Fibroblast of pulmonary artery (primary cell): ENCODE measurements at regions not wholly inside any gene's neighbourhood (a gene's known extent, or its start where the extent isn't known, plus 50 kb on each side); places are given as distances from the start of the nearest gene placed in this dataset.

Source experiments
- DNase-seq: peaks from one replicate; pipeline ENCODE4 v3.0.0-alpha.2; 2010; ENCODE audit warnings: low read depth
- H3K4me3 ChIP-seq: replicated peaks from 2 replicates; pipeline ENCODE4 v1.5.1; 2011; ENCODE audit warnings: low read depth, mild to moderate bottlenecking, control low read depth, low read length, moderate library complexity
- TF ChIP-seq, protein P1 (sequence below): IDR thresholded peaks from 2 replicates; pipeline ENCODE4 v1.5.1; 2011; ENCODE audit warnings: mild to moderate bottlenecking, control low read depth, low read length, inconsistent platforms; ENCODE audit errors: missing control alignments

DNA sequence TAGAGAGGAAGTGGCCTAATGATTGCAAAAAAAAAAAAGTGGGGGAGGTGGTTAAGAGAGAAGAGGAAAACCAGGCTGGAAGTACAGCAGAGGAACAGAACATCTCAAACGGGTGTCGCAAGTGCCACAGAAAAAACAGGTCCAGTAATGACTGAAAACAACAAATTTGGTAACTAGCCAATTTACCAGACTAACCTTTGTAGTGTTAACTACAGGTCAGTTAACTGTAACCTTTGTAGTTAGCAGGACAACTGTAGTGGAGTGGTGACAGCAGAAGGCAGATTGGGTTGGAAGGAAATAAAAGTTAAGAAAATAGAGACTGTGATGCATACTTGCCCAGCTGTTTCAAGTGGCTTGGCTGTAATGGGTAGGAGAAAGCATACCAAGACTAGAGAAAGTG lies 91.4 kb upstream of the CHST9 start:
- TF ChIP-seq, protein P1, sequence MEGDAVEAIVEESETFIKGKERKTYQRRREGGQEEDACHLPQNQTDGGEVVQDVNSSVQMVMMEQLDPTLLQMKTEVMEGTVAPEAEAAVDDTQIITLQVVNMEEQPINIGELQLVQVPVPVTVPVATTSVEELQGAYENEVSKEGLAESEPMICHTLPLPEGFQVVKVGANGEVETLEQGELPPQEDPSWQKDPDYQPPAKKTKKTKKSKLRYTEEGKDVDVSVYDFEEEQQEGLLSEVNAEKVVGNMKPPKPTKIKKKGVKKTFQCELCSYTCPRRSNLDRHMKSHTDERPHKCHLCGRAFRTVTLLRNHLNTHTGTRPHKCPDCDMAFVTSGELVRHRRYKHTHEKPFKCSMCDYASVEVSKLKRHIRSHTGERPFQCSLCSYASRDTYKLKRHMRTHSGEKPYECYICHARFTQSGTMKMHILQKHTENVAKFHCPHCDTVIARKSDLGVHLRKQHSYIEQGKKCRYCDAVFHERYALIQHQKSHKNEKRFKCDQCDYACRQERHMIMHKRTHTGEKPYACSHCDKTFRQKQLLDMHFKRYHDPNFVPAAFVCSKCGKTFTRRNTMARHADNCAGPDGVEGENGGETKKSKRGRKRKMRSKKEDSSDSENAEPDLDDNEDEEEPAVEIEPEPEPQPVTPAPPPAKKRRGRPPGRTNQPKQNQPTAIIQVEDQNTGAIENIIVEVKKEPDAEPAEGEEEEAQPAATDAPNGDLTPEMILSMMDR: no peak
- DNase-seq: no peak
- no peak overlapping the region for H3K4me3 ChIP-seq

DNA sequence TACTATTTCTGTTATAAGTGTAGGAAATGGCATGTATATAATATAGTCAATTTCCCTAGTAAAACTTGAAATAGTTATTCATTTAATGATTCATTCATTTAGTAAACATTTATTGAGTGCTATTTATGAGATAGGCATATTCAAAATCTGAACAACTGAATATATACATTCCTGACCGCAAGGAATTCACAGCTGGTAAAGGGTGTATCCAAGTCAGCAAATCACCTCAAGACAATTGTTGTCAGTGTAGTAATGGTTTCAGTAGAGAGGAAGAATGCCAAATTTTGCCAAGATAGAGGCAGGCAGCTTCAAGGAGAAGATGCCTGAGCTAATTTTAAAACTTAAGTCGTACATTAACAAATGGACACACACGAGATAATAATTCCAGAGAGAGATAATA lies 89.8 kb upstream of the CHST9 start:
- no peak for DNase-seq
- TF ChIP-seq, protein P1: no peak
- H3K4me3 ChIP-seq: no peak overlapping the region

DNA sequence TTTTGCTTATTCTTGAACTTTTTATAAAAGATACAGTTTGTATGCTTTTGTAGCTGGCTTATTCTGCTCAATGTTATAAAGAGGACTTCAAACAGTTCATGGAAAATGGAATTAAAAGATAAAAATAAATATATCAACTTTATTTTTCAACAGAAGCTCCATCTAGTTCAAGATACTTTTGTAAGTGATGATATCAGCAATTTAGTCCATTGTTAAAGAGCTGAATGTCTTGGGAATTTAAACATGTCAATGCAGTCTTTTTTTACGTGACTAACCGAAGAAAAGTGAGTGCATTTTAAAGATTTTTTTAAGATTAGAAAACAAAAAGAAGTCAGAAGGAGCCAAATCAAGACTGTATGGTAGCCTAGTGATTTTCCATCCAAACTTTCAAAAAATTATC lies 85.4 kb upstream of the CHST9 start:
- DNase-seq: no peak
- no peak overlapping the region for H3K4me3 ChIP-seq
- TF ChIP-seq, protein P1: no peak

DNA sequence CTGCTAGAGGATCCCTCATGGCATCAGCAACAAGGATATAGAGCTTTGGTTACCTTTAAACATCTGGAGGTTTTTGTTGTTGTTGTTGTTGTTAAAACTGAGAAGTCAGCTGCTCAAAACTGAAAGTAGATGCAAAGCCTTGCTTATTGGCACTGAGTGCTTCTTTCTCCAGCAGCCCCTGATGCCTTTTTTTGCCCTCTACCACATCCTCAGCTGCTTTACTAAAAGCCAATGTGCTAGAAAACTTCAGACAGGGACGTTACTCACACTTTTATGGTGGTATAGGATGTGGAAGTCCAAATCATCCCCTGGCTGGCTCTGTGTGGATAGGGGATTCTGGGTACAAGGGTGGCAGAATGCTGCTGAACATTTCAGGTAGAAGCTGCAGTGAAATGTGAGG lies 78.3 kb upstream of the CHST9 start:
- TF ChIP-seq, protein P1: no peak
- DNase-seq: no peak
- no peak overlapping the region for H3K4me3 ChIP-seq

DNA sequence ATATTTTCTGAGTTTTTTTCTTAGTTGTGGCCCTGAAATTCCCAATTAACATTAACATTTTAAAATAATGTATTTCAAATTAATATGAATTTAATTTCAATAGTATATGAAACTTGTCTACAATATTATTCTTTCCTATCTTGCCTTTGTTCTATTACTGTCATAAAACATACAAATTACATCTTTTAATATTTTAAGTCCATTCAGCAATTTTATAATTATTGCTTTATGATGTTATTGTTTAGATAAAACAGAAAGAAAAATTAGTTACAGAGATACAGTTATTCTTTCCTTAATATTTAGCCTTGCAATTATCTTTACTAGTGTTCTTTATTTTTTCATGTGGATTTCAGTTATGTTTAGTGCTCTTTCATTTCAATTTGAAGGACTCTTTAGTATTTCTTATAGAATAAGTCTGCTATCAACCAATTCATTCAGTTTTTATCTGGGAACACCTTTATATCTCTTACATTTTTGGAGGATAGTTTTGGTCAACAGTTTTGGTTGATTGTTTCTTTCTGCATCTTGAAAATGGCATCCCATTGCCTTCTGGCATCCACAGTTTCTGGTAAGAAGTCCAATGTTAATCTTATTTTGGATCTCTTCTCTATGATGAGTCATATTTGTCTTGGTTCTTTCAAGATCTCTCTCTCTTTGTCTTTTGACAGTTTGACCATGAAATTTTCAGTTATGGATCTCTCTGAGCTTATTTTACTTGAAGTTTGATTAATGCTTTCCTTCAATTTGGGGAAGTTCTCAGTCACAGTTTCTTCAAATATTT lies 76.9 kb upstream of the CHST9 start:
- no peak for DNase-seq
- TF ChIP-seq, protein P1: no peak
- H3K4me3 ChIP-seq: no peak overlapping the region

DNA sequence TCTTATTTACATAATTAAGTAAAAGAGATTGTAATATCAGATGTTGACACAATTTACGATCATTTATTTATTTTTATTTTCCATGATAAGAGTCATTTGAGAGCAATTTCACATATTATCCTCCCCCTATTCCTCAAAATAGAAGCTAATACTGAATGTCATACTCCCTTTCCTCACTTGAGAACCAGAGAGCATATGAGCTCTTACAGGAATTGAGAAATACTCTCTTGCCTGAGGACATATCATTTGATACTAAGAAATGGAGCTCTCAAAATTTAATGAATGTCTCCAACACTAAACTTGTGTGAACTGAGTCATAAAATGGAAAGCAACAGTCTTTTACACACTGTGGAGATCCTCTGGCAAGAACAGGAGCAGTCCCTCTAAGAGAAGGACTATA lies 68.5 kb upstream of the CHST9 start:
- no peak for DNase-seq
- TF ChIP-seq, protein P1: no peak
- H3K4me3 ChIP-seq: no peak overlapping the region

DNA sequence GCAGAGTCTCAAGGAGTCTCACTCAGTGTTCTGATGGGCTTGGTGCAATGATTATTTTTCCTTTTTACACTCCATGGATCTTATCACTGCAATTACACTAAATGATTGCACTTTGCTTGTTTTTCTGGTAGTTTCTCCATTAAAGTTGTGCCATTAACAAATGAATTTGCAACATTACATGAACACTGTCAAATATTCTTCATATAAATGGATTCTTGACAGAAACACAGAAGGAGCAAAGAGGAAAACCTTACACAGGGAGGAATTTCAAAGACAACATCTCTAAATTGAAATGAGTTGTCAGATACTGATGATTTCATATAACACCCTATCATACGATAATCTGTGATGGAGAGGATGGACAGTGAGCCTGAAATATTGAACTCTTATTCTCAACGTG lies 65.4 kb upstream of the CHST9 start:
- no peak for DNase-seq
- no peak overlapping the region for H3K4me3 ChIP-seq
- TF ChIP-seq, protein P1: no peak
